ENCODE measurements at regions not wholly inside any gene's neighbourhood (a gene's known extent, or its start where the extent isn't known, plus 50 kb on each side); places are given as distances from the start of the nearest gene placed in this dataset.

DNA sequence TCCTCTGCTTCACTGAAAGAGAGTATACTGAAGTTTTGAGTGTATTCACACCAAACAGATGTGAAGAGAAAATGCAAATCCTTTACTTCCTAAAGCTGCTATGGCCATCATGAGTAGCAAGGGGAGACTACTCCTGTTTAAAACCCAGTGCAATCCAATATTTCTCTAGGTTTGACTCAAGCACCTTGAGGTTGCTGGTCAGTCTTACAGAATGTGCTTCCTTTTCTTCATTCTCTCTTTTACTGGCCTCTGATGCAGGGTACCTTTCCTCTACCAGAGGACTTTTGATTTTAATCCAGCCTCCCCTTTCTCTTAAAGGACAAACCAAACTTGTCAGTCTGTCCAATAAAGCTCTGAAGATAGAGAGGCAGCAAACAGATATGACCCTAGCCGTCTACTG, 98.1 kb upstream of the TLE4 start:
- TF ChIP-seq, protein P1, sequence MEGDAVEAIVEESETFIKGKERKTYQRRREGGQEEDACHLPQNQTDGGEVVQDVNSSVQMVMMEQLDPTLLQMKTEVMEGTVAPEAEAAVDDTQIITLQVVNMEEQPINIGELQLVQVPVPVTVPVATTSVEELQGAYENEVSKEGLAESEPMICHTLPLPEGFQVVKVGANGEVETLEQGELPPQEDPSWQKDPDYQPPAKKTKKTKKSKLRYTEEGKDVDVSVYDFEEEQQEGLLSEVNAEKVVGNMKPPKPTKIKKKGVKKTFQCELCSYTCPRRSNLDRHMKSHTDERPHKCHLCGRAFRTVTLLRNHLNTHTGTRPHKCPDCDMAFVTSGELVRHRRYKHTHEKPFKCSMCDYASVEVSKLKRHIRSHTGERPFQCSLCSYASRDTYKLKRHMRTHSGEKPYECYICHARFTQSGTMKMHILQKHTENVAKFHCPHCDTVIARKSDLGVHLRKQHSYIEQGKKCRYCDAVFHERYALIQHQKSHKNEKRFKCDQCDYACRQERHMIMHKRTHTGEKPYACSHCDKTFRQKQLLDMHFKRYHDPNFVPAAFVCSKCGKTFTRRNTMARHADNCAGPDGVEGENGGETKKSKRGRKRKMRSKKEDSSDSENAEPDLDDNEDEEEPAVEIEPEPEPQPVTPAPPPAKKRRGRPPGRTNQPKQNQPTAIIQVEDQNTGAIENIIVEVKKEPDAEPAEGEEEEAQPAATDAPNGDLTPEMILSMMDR (IDR thresholded peaks at IDR 0.05) = no peak
- intact Hi-C loops (cut with micrococcal nuclease) = loop anchor here (10.0 kb wide), 2 partner anchors 471 to 701 kb away; no protein-coding TSS in a partner anchor
- Mint-ChIP-seq H3K36me3 (ENCODE audit: low read depth) (no peaks in the 10 kb centered on the region), H3K4me1 (no peaks in the 10 kb centered on the region), H3K27me3 (no peaks in the 10 kb centered on the region), H3K9me3 (peaks cover 2% of the 10 kb centered on the region), H3K27ac (no peak overlapping the region), H3K4me3 (no peak overlapping the region)
- ChIA-PET CTCF (no interaction called here), POLR2A (no interaction called here)
- no peak for DNase-seq
- ATAC-seq (ENCODE audit: low read depth) = no peak

DNA sequence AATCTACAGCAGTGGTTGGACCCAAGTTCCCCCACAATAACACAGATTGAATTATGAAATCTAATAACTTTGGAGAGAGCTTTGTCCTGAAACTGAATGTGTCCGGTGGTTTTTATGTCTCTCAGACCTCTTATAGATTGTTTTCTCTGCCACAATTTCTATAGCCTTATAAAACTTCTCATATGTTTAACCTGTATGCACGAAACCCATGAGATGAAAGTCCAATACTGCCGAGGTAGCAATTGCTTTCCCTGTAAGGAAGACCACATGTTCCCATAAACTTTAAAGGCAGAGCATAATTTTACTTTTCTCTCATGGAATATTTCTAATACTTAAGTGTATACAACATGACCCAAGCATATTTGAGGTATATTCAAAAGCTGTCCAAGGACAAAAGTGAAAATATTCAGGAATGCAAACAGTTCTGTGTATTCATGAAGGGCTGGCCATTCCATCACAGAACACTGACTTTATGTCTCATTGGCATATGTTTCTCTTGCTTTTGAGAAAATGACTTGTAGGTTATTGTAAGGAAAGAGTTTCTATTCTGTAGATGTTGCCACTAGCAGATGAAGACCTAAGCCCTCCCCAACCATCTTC, 94.4 kb upstream of the TLE4 start:
- ChIA-PET CTCF (no interaction called here), POLR2A (no interaction called here)
- intact Hi-C loops (cut with micrococcal nuclease) = loop anchor here (10.0 kb wide), 2 partner anchors 467 to 697 kb away; no protein-coding TSS in a partner anchor
- no peaks in the 10 kb centered on the region for H3K4me1 Mint-ChIP-seq
- TF ChIP-seq, protein P1 (IDR thresholded peaks at IDR 0.05) = no peak
- no peak overlapping the region for H3K4me3 Mint-ChIP-seq
- DNase-seq (no peak), ATAC-seq (ENCODE audit: low read depth) (no peak)
- no peaks in the 10 kb centered on the region for H3K27me3 Mint-ChIP-seq
- no peaks in the 10 kb centered on the region for H3K36me3 Mint-ChIP-seq (ENCODE audit: low read depth)
- H3K27ac Mint-ChIP-seq = no peak overlapping the region
- H3K9me3 Mint-ChIP-seq = peaks cover 2% of the 10 kb centered on the region

DNA sequence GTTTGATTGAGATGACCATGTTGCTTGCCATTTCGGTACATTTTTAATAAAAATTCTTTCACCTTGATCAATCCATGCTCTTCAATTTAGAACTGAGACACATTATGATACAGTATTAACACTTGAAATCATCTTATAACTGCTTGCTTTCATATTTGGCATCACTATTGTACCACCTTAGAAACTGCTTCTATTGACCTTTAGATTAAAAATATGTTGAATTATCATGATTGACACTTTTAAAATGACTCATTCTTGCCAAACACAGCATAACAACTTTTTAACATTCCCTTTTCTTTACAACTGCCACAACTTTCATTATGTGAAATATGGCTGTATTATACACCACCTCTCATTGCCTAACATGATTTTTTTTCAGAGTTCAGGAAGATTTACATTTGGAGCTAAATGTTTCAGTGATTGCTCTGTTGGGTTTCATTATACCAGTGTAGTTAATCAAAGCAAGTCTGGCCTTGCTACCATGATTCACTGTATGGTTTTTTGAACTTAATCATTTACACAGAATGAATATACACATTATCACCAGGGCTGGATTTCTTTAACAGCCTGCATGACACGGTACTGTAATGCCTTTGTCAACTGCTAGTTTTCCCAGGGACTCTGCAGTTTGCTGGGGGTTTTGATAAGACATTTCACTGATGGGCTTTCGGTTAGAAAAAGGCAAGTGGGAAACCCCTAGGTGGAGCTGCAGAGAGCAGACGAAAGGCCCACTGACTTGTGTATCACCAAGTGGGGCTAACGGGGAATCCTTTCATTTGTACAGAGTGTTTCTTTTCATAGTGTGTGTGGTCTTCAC, 93.6 kb upstream of the TLE4 start:
- intact Hi-C loops (cut with micrococcal nuclease) = loop anchor here (10.0 kb wide), 2 partner anchors 467 to 697 kb away; no protein-coding TSS in a partner anchor
- no peaks in the 10 kb centered on the region for H3K4me1 Mint-ChIP-seq
- peaks cover 2% of the 10 kb centered on the region for H3K9me3 Mint-ChIP-seq
- H3K27me3 Mint-ChIP-seq = no peaks in the 10 kb centered on the region
- H3K4me3 Mint-ChIP-seq = no peak overlapping the region
- TF ChIP-seq, protein P1 (IDR thresholded peaks at IDR 0.05) = no peak
- POLR2A ChIA-PET = no interaction called here
- CTCF ChIA-PET = no interaction called here
- H3K36me3 Mint-ChIP-seq (ENCODE audit: low read depth) = no peaks in the 10 kb centered on the region
- ATAC-seq (ENCODE audit: low read depth) (no peak), DNase-seq (no peak)
- no peak overlapping the region for H3K27ac Mint-ChIP-seq

DNA sequence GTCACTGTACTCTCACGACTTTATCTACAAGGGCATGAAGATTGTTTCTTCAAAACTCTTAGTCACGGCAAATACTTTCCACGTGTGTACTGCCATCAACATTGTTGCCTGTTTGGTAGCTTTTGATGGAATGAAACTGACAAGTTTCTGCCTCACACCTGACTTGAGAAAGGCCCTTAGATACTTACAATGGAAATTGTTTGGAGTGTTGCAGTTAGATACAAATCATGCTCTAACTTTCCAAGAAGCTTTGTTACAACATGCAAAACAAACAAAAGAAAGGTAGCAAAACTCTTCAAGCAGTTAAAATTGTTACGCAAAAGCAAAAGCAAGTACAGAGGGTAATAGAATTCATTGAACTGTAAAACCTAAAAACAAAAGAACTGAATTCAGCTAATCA, 91.1 kb upstream of the TLE4 start:
- CTCF ChIA-PET = interaction anchor here (0.6 kb wide), 1 partner anchor 205 kb away, joined by 3 read pairs; no protein-coding TSS in a partner anchor
- Mint-ChIP-seq H3K36me3 (ENCODE audit: low read depth) (no peaks in the 10 kb centered on the region), H3K27ac (no peak overlapping the region), H3K9me3 (no peaks in the 10 kb centered on the region), H3K27me3 (no peaks in the 10 kb centered on the region), H3K4me3 (no peak overlapping the region), H3K4me1 (no peaks in the 10 kb centered on the region)
- intact Hi-C loops (cut with micrococcal nuclease) = no loop called here
- TF ChIP-seq, protein P1 (IDR thresholded peaks at IDR 0.05) = no peak
- POLR2A ChIA-PET = no interaction called here
- no peak for ATAC-seq (ENCODE audit: low read depth)
- no peak for DNase-seq

DNA sequence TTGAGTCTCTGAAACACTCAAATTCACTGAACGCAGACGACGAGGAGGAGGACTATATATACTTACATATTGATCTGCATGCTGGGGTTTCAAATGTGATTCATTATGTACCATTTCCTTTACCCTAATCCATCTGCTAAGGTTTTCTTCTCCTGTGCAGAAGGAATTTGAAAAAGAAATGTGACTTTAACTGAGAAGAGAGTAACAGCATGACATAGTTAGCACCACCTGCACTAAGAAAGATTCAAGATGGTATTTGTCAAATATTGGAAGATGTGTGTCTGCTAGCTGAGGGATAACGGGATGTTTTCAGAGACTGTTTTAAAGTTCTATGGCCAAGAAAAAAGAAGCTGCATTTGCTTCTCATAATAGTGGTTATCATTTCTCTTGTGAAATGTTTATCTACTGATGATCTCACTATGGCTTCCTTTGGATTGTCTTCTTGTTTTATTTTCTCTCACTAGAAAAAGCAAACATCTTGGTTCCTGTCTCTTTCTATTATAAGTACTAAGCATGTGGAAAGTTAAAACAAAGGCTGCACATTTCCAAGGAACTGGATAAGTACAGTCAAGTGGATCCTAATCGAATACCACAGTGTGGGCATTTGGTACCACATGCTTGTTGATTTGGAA, 89.8 kb upstream of the TLE4 start:
- Mint-ChIP-seq H3K4me1 (no peaks in the 10 kb centered on the region), H3K27me3 (peaks cover 3% of the 10 kb centered on the region), H3K27ac (no peak overlapping the region), H3K4me3 (no peak overlapping the region), H3K9me3 (no peaks in the 10 kb centered on the region), H3K36me3 (ENCODE audit: low read depth) (no peaks in the 10 kb centered on the region)
- POLR2A ChIA-PET = no interaction called here
- DNase-seq = no peak
- TF ChIP-seq, protein P1 (IDR thresholded peaks at IDR 0.05) = no peak
- CTCF ChIA-PET = no interaction called here
- intact Hi-C loops (cut with micrococcal nuclease) = no loop called here
- ATAC-seq (ENCODE audit: low read depth) = no peak
